Stimulated activated CD4-positive, alpha-beta T cell treated with anti-CD3 and anti-CD28 coated beads, Interleukin-1b, Interleukin-23, amount 100 ng/mL, for 1 hour (primary cell): ENCODE measurements at regions not wholly inside any gene's neighbourhood (a gene's known extent, or its start where the extent isn't known, plus 50 kb on each side); places are given as distances from the start of the nearest gene placed in this dataset.

Experiments used
- DNase-seq, 2 donors: peaks; one replicate each; pipeline ENCODE4 v3.0.0-alpha.2; 2020; ENCODE audit warnings: low read depth in 2 of 2

GRCh38 chr11:70820712-70821111, 422.4 kb downstream of the CTTN start:
- no peak for DNase-seq

DNA sequence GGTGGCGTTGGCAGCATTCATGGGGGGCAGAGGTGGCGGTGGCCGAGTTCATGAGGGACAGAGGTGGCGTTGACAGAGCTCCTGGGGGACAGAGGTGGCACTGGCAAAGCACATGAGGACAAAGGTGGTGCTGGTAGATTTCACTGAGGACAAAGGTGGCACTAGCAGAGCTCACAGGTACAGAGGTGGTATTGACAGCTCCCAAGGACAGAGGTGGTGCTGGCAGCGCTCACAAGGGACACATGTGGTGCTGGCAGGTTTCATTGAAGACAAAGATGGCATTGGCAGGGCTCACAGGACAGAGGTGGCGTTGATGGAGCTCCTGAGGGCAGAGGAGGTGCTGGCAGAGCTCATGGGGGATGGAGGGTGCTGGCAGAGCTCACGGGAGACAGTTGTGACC, 425.4 kb downstream of the CTTN start:
- no peak for DNase-seq

GRCh38 chr11:70824605-70825245, 426.4 kb downstream of the CTTN start:
- no peak for DNase-seq

DNA sequence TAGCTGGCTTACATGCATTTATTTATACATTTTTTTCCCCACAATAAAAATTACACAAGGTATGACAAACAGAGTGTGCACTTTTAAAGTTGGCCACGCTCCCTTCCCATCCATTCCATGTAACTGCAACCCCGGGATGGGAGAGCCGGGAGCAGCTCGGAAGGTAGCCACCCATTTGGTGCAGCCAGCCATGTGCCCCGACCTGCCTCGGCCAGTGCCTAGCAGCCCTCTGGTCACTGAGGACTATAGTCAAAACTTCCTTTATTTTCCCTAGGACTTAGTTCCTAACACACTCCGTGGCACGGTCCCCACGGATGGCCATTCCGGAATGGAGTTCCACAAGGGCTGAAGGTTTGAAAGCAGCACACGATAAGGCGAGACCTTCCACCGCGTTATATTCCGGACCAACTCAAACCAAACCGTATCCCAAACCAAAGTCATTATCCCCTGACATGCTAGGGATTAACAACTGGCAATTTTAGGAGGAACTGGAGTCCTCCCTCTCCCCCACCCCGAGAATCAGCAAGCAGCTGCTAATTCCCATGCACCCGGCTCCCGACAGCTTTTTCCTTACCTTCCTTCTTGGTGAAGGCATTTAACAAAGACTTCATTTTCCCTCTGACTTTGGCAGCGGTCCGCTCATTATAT, 426.4 kb downstream of the SHANK2 start:
- no peak for DNase-seq

DNA sequence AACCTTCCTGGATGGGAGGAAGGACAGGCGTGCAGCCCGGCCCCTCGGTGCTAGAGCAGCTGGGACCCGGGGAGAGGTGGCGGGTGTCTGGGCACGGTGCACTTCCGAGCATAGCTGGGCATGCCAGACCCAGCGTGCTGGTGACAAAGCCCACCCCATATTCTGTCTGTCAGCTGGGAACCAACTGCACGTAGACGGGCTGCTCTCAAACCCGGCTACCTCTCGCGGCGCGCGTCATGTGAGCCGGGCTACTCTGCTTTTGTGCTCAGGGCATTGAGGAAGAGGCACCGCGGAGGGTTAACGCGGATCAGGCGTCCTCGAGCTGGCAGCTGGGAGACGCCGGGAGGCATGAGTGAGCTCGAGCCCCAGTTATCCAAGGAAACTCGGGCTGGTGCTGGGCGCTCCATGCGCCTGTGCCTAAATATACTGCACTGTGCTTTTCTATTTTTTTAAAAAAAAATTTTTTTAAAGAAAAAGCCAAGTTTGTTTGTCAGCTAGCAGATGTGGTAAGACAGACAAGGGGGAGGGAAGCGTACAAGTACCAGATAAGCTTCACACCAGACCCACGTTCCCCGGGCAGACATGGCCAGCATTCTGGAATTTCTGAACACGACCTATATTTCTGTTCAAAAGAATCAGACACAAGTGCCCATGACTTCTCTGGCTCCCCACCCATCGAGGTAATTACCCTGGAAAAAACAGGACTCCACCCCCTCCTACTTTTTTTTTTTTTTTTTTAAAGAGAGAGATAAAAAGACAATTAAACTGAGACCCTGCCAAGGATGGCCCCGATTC, 425.6 kb downstream of the SHANK2 start:
- DNase-seq: no peak

DNA sequence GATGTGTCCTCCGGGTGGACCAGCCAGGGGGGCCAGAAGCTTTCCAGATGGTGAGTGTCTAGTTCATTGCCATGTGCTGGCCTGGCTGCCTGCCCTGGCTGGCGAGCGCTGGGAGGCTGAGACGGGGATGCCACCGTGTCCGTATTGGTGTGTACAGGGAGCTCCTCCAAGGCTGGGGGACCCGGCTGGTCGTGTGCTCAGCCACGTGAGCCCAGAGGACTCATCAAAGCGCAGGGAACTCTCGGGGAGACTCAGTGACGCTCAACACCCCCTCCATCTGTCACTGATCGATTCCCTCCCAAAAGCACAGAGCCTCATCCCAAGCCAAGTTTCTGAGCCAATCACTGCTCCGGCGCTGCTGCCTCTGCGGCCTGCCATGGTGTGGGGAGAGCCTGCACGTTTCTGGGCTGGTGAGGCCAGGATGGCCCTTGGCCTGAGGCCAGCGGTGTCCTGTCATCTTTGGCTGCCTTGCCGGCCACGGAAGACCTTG, 423.7 kb downstream of the SHANK2 start:
- no peak for DNase-seq

- no peak for DNase-seq
Observed at GRCh38 chr11:70829134-70829885, 423.1 kb downstream of the SHANK2 start.

DNA sequence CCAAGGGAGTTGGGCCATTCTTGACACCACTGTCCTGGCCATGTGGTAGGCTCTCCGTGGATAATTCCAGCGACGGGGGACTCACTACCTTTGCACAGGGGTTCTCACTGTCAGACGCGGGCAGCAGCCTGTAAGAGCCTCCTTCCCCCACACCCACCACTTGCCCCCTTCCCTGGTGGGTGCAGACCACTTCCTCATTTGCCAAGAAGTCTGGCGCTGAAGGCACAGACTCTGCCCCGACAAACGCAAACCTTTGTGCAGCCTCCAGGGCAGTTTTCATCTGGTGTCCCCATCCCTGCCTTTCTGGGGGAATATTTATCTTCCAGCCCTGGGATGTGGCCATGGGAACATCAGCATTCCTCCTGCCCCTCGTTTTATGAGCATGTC, 422.5 kb downstream of the SHANK2 start:
- DNase-seq: no peak

DNA sequence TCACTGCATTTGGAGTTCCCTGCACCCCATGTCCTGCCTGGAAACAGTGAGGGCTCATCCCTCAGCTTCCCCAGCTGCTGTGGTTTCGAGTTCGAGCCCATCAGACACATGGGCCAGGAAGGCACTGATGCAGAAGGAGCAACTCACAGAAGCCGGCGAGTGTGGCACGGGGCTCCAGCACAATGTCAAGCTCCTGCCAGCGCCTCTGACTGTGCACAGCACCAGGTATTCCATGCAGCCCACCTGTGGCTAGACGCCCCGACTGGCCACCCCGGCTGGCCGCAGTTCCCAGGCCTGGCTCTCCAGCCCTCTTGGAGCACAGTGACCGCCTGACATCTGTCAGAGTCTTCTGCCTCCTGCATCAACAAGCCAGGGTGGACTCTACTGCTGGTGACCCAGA, 419.4 kb downstream of the SHANK2 start:
- DNase-seq: no peak

- DNase-seq: no peak
Observed at GRCh38 chr11:70833554-70833953, 418.8 kb downstream of the SHANK2 start.

- DNase-seq: no peak
Observed at GRCh38 chr11:70834277-70834940, 418.0 kb downstream of the SHANK2 start.

DNA sequence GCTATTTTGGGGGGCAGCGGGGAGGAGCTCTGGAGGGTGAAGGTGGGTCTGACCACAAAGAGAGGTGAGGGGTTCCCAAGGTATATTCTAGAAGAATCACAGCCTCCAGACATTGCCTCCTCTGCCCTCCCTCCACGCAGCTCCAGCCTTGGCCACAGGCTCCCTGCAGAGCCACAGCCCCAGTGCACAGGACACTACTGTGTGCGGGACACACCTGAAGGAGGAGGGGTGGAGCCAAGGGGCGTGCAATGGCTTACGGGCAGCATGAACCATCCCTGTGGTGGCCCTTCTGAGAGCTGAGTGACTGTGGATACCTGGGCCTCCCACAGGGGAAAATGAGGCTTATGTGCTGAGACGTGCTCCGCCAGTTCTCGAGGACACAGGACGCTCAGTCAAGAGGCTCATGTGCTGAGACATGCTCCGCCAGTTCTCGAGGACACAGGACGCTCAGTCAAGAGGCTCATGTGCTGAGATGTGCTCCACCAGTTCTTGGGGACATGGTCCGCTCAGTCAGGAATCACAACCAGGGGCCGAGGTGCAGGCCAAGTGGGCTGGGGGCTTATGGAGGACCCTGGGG, 417.3 kb downstream of the SHANK2 start:
- DNase-seq: no peak

- DNase-seq: no peak
Observed at GRCh38 chr11:70836071-70836470, 416.3 kb downstream of the SHANK2 start.

GRCh38 chr11:70838198-70838597, 414.2 kb downstream of the SHANK2 start:
- no peak for DNase-seq

DNA sequence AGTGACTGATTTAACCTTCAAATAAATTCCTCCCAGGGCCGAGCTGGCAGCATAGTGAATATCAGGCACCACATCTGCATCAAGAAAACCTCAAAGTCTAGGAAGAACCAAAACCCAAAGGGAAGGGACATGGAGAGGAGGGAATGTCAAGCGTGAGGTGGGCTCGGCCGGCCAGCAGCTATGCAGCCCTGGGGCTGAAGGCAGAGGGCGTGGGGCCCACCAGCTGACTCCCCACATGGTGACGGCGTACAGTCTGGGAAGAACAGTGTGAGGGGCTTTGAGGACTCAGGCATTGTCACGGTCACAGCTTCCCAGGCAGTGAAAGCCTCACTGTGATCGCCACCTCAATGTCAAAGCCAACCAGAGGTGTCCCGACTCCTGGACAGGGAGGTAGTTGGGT, 412.5 kb downstream of the SHANK2 start:
- no peak for DNase-seq

DNA sequence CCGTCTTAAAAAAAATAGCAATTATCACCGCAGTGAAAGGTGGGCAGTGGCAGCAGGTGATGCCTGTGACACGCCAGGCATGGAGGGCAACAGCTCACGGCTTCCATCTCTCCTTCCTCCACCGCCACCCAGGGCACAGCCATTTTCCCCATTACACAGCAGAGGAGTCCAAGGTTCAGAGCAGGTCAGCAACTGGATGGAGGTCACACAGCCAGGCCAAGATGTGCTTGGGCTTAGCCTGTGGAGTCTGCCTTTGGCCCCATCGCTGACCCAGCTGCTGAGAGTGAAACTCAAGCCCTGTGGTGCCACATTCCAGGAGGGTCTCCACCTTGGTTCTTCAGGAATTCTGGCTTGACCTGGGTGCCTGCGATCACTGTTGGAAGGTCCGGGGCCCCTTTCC, 411.1 kb downstream of the SHANK2 start:
- DNase-seq: no peak

DNA sequence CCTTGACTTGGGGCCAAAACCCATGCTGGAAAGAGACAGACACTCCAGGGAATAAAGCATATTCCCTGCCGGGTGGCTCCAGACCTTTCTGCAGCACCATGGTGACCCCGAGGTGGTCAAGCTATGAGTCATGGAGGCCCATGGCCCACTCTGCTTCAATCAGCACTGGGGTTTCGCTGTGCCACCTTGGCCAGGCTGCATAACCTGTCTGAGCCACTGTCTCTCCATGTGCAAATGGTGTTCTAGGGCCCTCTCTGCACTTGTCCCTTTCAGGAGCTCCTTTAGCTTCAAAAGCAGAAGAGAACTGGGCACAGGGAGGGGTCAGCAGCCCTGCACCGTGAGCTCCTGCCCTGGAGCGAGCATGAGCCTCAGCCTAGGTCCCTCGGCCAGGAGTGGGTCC, 410.1 kb downstream of the SHANK2 start:
- no peak for DNase-seq

GRCh38 chr11:70842701-70843100, 409.7 kb downstream of the SHANK2 start:
- no peak for DNase-seq

- no peak for DNase-seq
Observed at GRCh38 chr11:70843906-70844305, 408.5 kb downstream of the SHANK2 start.

DNA sequence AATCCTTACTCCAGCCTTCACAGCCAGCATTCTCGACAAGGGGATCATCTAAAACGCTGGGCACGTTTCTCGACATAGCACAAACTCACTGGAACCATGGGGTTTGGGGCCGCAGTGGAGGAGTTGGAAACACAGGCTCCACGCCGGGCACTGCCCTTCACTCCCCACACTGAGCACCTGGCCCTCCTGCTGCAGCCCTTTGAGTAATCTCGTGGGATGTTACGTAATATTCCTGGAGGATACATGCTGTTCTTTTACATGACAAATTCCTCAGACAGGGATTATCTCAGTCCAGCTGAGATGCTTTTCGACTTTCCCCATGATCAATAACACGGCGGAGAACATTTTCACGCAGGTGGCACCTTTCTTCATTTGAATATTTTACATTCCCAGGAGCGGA, 408.0 kb downstream of the SHANK2 start:
- DNase-seq: no peak

DNA sequence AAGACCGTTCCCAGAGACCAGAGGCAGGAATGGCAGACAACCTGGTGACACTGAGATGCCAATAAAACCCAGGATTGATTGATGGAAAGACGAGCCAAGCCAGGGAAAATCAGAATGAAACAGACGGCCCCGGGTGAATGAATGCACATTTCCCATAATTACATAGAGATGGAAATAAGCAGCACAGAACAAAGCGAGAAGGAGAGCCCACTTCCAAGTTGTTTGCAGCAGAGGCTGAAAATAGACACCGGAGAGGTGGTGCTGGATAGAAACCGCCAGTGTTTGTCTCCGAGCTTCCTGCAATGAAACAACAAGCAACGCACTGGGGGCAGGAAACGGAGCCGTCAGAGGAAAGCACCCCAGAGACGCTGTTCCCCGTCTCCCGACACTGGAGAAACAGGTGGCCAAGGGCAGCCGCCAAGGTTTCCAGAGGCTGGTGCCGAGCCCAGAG, 406.8 kb downstream of the SHANK2 start:
- DNase-seq: no peak
